ENCODE measurements at regions not wholly inside any gene's neighbourhood (a gene's known extent, or its start where the extent isn't known, plus 50 kb on each side); places are given as distances from the start of the nearest gene placed in this dataset.

DNA sequence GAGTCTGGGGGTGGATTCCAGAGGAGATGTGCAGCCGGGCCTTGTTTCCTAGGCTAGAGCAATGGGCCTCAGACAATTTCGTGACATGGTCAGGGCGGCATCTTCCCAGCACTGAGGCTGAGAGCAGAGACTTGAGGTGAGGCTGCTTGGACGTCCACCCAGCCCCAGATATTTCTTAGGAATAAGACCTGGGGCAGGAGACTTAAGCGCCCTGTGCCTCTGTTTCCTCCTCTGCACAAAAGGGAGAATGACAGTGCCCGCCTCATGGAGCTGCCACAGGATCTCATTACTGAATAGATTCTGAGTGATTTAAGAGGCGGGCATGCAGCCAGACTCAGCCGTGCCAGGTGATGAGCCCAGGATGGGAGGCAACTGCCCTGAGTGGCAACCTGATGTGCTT, 297.9 kb upstream of the SFSWAP start:
- TF ChIP-seq TAF1 (IDR thresholded peaks at IDR 0.05; ENCODE audit: low read depth, low read length) (no peak), POLR2A (IDR thresholded peaks at IDR 0.05; ENCODE audit: control extremely low read depth in 1 of 2, low read depth in 2 of 2, low read length in 2 of 2) (no peak)

Data from H1 (cell line).